Liver (tissue), 8 donors: ENCODE measurements at regions not wholly inside any gene's neighbourhood (a gene's known extent, or its start where the extent isn't known, plus 50 kb on each side); places are given as distances from the start of the nearest gene placed in this dataset.

ENCODE experiments used
- DNase-seq: peaks from one replicate; pipeline ENCODE4 v3.0.0-alpha.2; 2017; ENCODE audit warnings: low spot score
- H3K27ac ChIP-seq, 2 donors: one replicate each; pipeline ENCODE4 v1.7.0; 2013; ENCODE audit warnings: inconsistent platforms in 2 of 2, low read length in 2 of 2, control low read depth in 1 of 2, low read depth in 1 of 2, mild to moderate bottlenecking in 1 of 2
- H3K27me3 ChIP-seq, 4 donors: one replicate each; pipeline versions ENCODE4 v1.6.1 to v1.7.0; 2013; ENCODE audit warnings: low read length in 3 of 4, inconsistent platforms in 1 of 4, mild to moderate bottlenecking in 1 of 4, moderate library complexity in 1 of 4; ENCODE audit not compliant: control insufficient read depth in 4 of 4, insufficient read depth in 4 of 4
- H3K36me3 ChIP-seq, 4 donors: one replicate each; pipeline versions ENCODE4 v1.6.1 to v1.7.0; 2013; ENCODE audit warnings: low read length in 3 of 4, mild to moderate bottlenecking in 3 of 4, low read depth in 1 of 4, moderate library complexity in 1 of 4; ENCODE audit not compliant: control insufficient read depth in 4 of 4, insufficient read depth in 3 of 4
- H3K4me1 ChIP-seq, 4 donors: one replicate each; pipeline versions ENCODE4 v1.6.1 to v1.7.0; 2013; ENCODE audit warnings: low read length in 3 of 4, mild to moderate bottlenecking in 3 of 4, moderate library complexity in 1 of 4; ENCODE audit not compliant: control insufficient read depth in 4 of 4, insufficient read depth in 4 of 4
- H3K4me3 ChIP-seq, 3 donors: one replicate each; pipeline versions ENCODE4 v1.6.1 to v1.7.0; 2013; ENCODE audit warnings: low read length in 3 of 3, control low read depth in 1 of 3, low read depth in 1 of 3, mild to moderate bottlenecking in 1 of 3
- H3K9ac ChIP-seq, 2 donors: one replicate each; pipeline ENCODE4 v1.7.0; 2013; ENCODE audit warnings: low read length in 2 of 2, mild to moderate bottlenecking in 2 of 2, moderate library complexity in 2 of 2, control low read depth in 1 of 2, low read depth in 1 of 2
- H3K9me3 ChIP-seq, 4 donors: one replicate each; pipeline versions ENCODE4 v1.6.1 to v1.7.0; 2013; ENCODE audit warnings: low read length in 3 of 4; ENCODE audit not compliant: control insufficient read depth in 4 of 4
- FOXA1 ChIP-seq: IDR thresholded peaks from 2 replicates; pipeline ENCODE4 v1.6.1; 2016; ENCODE audit warnings: antibody characterized with exemption
- GABPA ChIP-seq, 2 donors: IDR thresholded peaks in 1 of 2; conservative IDR thresholded peaks in 1 of 2; 2 replicates each; pipeline ENCODE4 v1.6.1; 2016; ENCODE audit warnings: antibody characterized with exemption in 2 of 2, mild to moderate bottlenecking in 1 of 2, moderate library complexity in 1 of 2
- HNF4A ChIP-seq, 2 donors: conservative IDR thresholded peaks; 2 replicates each; pipeline ENCODE4 v1.6.1; 2016; ENCODE audit warnings: antibody characterized with exemption in 2 of 2, mild to moderate bottlenecking in 2 of 2
- HNF4G ChIP-seq: IDR thresholded peaks from 2 replicates; pipeline ENCODE4 v1.6.1; 2016; ENCODE audit warnings: antibody characterized with exemption
- JUND ChIP-seq, 2 donors: IDR thresholded peaks; 2 replicates each; pipeline ENCODE4 v1.6.1; 2016; ENCODE audit warnings: antibody characterized with exemption in 2 of 2
- NR2F2 ChIP-seq: IDR thresholded peaks from 2 replicates; pipeline ENCODE4 v1.6.1; 2016; ENCODE audit warnings: antibody characterized with exemption
- SP1 ChIP-seq: IDR thresholded peaks from 2 replicates; pipeline ENCODE4 v1.6.1; 2018; ENCODE audit warnings: antibody characterized with exemption, mild to moderate bottlenecking
- TAF1 ChIP-seq: conservative IDR thresholded peaks from 2 replicates; pipeline ENCODE4 v1.6.1; 2016; ENCODE audit warnings: antibody characterized with exemption, mild to moderate bottlenecking
- YY1 ChIP-seq: IDR thresholded peaks from 2 replicates; pipeline ENCODE4 v1.6.1; 2016; ENCODE audit warnings: antibody characterized with exemption, mild to moderate bottlenecking
- WGBS: extraction: QIAGEN DNeasy Blood & Tissue Kit; methylation state at CpG from one replicate; pipeline ENCODE4 v1.1.7; 2013; 5-methylcytosine and 5-hydroxymethylcytosine counted together
- TF ChIP-seq, protein P1 (sequence below): IDR thresholded peaks from 2 replicates; pipeline ENCODE4 v1.6.1; 2016; ENCODE audit warnings: antibody characterized with exemption
- TF ChIP-seq, protein P2 (sequence below): IDR thresholded peaks from 2 replicates; pipeline ENCODE4 v1.6.1; 2016; ENCODE audit warnings: antibody characterized with exemption, mild to moderate bottlenecking
- TF ChIP-seq, protein P3 (sequence below): fragments of 150-350 bp; IDR thresholded peaks from 2 replicates; pipeline ENCODE4 v1.5.1; 2017; ENCODE audit warnings: improper control_type of control experiment, low read depth, low read length; ENCODE audit not compliant: missing input control
- TF ChIP-seq, protein P4 (sequence below): IDR thresholded peaks from 2 replicates; pipeline ENCODE4 v1.6.1; 2016; ENCODE audit warnings: antibody characterized with exemption
- TF ChIP-seq, protein P5 (sequence below): IDR thresholded peaks from 2 replicates; pipeline ENCODE4 v1.6.1; 2016; ENCODE audit warnings: antibody characterized with exemption
- donor health status: healthy.
- donor health status: healthy.
- donor health status: healthy.
- donor health status: healthy.
- donor health status: healthy.

DNA sequence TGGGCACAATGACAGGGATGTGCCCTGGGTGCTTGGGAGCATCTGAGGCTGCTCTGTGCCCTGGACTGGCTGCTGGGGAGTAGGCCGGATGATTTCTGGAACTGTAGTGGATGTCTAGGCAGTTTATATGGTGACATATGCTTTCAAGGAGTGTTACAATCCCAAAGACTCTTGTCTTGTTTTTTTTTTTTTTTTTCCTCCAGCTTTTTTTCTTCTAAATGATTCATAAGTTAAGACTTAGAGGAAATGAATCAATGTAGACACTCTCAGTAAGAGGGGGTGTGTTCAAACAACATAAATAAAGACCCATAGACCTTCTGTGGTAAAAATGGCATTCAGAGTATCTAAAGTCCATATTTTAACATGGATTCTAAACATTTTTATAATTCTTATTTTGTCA lies 706.1 kb upstream of the GOLIM4 start:
- DNase-seq: no peak
- WGBS: 88% methylated on average over 1 of the region's 1 CpG

DNA sequence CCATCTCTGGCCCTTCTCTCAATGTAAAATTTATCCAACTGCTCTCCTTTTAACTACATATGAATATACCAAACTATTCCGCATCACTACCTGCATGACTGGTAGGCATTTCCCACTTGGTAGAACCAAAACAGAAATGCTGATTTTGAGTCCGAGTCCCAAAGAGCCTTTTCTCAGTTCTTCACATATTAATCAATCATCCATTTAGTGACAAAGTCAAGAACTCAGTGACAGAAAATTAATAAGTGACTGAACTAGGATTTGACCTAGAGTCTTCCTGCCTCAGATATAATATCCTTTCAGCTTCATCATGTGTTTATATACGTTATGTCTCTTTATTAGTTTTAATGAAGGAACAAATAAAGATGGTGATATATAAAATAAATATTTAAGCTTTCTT lies 700.6 kb upstream of the GOLIM4 start:
- H3K4me1 ChIP-seq: no peaks in the 10 kb centered on the region
- H3K27me3 ChIP-seq: peaks cover 0 to 3% (median 0%) of the 10 kb centered on the region in 4 donors
- no peak overlapping the region for H3K4me3 ChIP-seq
- TF ChIP-seq SP1: no peak
- TF ChIP-seq, protein P1, sequence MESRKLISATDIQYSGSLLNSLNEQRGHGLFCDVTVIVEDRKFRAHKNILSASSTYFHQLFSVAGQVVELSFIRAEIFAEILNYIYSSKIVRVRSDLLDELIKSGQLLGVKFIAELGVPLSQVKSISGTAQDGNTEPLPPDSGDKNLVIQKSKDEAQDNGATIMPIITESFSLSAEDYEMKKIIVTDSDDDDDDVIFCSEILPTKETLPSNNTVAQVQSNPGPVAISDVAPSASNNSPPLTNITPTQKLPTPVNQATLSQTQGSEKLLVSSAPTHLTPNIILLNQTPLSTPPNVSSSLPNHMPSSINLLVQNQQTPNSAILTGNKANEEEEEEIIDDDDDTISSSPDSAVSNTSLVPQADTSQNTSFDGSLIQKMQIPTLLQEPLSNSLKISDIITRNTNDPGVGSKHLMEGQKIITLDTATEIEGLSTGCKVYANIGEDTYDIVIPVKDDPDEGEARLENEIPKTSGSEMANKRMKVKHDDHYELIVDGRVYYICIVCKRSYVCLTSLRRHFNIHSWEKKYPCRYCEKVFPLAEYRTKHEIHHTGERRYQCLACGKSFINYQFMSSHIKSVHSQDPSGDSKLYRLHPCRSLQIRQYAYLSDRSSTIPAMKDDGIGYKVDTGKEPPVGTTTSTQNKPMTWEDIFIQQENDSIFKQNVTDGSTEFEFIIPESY: no peak
- TF ChIP-seq FOXA1: no peak
- no peak for TF ChIP-seq GABPA (IDR thresholded peaks at IDR 0.05 in 1 of 2, conservative IDR thresholded peaks at IDR 0.05 in 1 of 2)
- no peak for TF ChIP-seq JUND (IDR thresholded peaks at IDR 0.05)
- no peak for TF ChIP-seq HNF4A (conservative IDR thresholded peaks at IDR 0.05)
- TF ChIP-seq, protein P2, sequence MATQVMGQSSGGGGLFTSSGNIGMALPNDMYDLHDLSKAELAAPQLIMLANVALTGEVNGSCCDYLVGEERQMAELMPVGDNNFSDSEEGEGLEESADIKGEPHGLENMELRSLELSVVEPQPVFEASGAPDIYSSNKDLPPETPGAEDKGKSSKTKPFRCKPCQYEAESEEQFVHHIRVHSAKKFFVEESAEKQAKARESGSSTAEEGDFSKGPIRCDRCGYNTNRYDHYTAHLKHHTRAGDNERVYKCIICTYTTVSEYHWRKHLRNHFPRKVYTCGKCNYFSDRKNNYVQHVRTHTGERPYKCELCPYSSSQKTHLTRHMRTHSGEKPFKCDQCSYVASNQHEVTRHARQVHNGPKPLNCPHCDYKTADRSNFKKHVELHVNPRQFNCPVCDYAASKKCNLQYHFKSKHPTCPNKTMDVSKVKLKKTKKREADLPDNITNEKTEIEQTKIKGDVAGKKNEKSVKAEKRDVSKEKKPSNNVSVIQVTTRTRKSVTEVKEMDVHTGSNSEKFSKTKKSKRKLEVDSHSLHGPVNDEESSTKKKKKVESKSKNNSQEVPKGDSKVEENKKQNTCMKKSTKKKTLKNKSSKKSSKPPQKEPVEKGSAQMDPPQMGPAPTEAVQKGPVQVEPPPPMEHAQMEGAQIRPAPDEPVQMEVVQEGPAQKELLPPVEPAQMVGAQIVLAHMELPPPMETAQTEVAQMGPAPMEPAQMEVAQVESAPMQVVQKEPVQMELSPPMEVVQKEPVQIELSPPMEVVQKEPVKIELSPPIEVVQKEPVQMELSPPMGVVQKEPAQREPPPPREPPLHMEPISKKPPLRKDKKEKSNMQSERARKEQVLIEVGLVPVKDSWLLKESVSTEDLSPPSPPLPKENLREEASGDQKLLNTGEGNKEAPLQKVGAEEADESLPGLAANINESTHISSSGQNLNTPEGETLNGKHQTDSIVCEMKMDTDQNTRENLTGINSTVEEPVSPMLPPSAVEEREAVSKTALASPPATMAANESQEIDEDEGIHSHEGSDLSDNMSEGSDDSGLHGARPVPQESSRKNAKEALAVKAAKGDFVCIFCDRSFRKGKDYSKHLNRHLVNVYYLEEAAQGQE: no peak
- no peaks in the 10 kb centered on the region for H3K36me3 ChIP-seq
- H3K27ac ChIP-seq: no peak overlapping the region
- H3K9ac ChIP-seq: no peak overlapping the region
- H3K9me3 ChIP-seq: no peaks in the 10 kb centered on the region
- DNase-seq: no peak
- WGBS: 55% methylated on average over 3 of the region's 3 CpGs

More for the DNA sequence above, 706.1 kb upstream of the GOLIM4 start:
- H3K9me3 ChIP-seq: no peaks in the 10 kb centered on the region
- no peak overlapping the region for H3K27ac ChIP-seq
- H3K27me3 ChIP-seq: no peaks in the 10 kb centered on the region
- H3K4me1 ChIP-seq: no peaks in the 10 kb centered on the region
- H3K36me3 ChIP-seq: no peaks in the 10 kb centered on the region
- H3K9ac ChIP-seq: no peak overlapping the region
- H3K4me3 ChIP-seq: no peak overlapping the region
- TF ChIP-seq JUND (IDR thresholded peaks at IDR 0.05) (no peak), TAF1 (no peak), YY1 (no peak), GABPA (IDR thresholded peaks at IDR 0.05 in 1 of 2, conservative IDR thresholded peaks at IDR 0.05 in 1 of 2) (no peak), SP1 (no peak), HNF4A (conservative IDR thresholded peaks at IDR 0.05) (no peak), NR2F2 (no peak), HNF4G (no peak)
- TF ChIP-seq, protein P3, sequence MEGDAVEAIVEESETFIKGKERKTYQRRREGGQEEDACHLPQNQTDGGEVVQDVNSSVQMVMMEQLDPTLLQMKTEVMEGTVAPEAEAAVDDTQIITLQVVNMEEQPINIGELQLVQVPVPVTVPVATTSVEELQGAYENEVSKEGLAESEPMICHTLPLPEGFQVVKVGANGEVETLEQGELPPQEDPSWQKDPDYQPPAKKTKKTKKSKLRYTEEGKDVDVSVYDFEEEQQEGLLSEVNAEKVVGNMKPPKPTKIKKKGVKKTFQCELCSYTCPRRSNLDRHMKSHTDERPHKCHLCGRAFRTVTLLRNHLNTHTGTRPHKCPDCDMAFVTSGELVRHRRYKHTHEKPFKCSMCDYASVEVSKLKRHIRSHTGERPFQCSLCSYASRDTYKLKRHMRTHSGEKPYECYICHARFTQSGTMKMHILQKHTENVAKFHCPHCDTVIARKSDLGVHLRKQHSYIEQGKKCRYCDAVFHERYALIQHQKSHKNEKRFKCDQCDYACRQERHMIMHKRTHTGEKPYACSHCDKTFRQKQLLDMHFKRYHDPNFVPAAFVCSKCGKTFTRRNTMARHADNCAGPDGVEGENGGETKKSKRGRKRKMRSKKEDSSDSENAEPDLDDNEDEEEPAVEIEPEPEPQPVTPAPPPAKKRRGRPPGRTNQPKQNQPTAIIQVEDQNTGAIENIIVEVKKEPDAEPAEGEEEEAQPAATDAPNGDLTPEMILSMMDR: no peak
- TF ChIP-seq, protein P4, sequence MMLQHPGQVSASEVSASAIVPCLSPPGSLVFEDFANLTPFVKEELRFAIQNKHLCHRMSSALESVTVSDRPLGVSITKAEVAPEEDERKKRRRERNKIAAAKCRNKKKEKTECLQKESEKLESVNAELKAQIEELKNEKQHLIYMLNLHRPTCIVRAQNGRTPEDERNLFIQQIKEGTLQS: no peak
- TF ChIP-seq, protein P1: no peak
- TF ChIP-seq, protein P5, sequence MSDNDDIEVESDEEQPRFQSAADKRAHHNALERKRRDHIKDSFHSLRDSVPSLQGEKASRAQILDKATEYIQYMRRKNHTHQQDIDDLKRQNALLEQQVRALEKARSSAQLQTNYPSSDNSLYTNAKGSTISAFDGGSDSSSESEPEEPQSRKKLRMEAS: no peak
